ENCODE measurements at regions not wholly inside any gene's neighbourhood (a gene's known extent, or its start where the extent isn't known, plus 50 kb on each side); places are given as distances from the start of the nearest gene placed in this dataset.

DNA sequence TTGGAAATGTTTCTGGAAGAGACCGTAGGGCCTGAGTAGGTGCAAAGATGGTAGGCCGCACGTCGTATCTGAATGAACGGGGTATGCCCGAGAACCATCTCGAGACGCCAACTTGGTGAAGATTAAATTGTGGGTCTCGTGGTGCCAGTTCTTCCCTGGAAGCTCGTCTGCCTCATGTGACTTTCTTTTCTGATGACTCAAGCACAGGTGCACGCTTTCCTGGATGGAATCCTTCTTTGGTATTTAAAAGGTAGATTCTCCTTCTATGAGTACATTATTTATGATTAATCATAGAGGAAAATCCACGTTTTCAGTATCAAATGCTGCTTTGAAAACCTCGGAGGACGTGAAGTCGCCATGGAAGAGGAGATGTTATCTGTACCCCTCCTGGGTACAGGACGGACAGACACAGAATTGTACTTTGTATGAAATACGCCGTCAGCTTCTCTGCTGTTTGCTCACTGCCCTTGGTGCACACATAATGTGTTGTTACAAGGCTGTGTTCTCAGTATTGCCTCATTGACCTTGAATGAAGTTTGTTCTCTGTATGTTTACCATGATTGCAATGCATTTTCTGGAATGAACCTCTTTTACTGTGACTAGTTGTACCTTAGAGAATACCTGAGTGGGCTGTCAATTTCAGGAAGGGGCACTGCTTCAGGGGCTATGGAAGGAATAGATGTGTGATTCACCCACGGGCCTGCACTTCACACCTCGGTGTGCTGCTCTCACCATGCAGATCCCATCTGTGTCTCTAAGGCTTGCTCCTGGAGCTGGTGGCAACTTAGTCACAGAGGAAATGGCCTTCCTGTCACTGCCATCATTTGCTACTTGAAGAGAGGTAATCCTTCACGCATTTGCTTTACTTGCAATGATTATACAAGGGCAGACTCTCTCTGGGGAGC, 137.3 kb upstream of the RTL1 start (continued):
- TF ChIP-seq, protein P1, sequence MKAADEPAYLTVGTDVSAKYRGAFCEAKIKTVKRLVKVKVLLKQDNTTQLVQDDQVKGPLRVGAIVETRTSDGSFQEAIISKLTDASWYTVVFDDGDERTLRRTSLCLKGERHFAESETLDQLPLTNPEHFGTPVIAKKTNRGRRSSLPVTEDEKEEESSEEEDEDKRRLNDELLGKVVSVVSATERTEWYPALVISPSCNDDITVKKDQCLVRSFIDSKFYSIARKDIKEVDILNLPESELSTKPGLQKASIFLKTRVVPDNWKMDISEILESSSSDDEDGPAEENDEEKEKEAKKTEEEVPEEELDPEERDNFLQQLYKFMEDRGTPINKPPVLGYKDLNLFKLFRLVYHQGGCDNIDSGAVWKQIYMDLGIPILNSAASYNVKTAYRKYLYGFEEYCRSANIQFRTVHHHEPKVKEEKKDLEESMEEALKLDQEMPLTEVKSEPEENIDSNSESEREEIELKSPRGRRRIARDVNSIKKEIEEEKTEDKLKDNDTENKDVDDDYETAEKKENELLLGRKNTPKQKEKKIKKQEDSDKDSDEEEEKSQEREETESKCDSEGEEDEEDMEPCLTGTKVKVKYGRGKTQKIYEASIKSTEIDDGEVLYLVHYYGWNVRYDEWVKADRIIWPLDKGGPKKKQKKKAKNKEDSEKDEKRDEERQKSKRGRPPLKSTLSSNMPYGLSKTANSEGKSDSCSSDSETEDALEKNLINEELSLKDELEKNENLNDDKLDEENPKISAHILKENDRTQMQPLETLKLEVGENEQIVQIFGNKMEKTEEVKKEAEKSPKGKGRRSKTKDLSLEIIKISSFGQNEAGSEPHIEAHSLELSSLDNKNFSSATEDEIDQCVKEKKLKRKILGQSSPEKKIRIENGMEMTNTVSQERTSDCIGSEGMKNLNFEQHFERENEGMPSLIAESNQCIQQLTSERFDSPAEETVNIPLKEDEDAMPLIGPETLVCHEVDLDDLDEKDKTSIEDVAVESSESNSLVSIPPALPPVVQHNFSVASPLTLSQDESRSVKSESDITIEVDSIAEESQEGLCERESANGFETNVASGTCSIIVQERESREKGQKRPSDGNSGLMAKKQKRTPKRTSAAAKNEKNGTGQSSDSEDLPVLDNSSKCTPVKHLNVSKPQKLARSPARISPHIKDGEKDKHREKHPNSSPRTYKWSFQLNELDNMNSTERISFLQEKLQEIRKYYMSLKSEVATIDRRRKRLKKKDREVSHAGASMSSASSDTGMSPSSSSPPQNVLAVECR (CRISPR knock-in tag; IDR thresholded peaks at IDR 0.05; ENCODE audit: borderline replicate concordance): no peak
- TF ChIP-seq MEIS2 (CRISPR knock-in tag; IDR thresholded peaks at IDR 0.05) (no peak), SP2 (CRISPR knock-in tag; IDR thresholded peaks at IDR 0.05) (no peak), ZSCAN29 (CRISPR knock-in tag; conservative IDR thresholded peaks at IDR 0.05) (no peak), SRSF4 (IDR thresholded peaks at IDR 0.05; ENCODE audit: low read depth, low read length, poor library complexity, severe bottlenecking) (no peak), REXO4 (CRISPR knock-in tag; IDR thresholded peaks at IDR 0.05; ENCODE audit: borderline replicate concordance) (no peak), TARDBP (CRISPR knock-in tag; IDR thresholded peaks at IDR 0.05) (peak; percentile 36; the same call in 1 of the 2 replicates), ISL2 (CRISPR knock-in tag; IDR thresholded peaks at IDR 0.05) (peak; percentile 61; the same call in 1 of the 2 replicates), SP140L (CRISPR knock-in tag; IDR thresholded peaks at IDR 0.05; ENCODE audit: borderline replicate concordance) (no peak), SP5 (CRISPR knock-in tag; IDR thresholded peaks at IDR 0.05; ENCODE audit: borderline replicate concordance, low read depth) (peak; percentile 59; the same call in 1 of the 2 replicates), ZNF672 (CRISPR knock-in tag; IDR thresholded peaks at IDR 0.05) (no peak), ZNF292 (CRISPR knock-in tag; IDR thresholded peaks at IDR 0.05; ENCODE audit: borderline replicate concordance, low read depth) (no peak), ZNF616 (CRISPR knock-in tag; IDR thresholded peaks at IDR 0.05; ENCODE audit: low read depth) (no peak), ZNF451 (CRISPR knock-in tag; IDR thresholded peaks at IDR 0.05) (no peak), TP53 (CRISPR knock-in tag; conservative IDR thresholded peaks at IDR 0.05) (no peak)
- TF ChIP-seq, protein P2, sequence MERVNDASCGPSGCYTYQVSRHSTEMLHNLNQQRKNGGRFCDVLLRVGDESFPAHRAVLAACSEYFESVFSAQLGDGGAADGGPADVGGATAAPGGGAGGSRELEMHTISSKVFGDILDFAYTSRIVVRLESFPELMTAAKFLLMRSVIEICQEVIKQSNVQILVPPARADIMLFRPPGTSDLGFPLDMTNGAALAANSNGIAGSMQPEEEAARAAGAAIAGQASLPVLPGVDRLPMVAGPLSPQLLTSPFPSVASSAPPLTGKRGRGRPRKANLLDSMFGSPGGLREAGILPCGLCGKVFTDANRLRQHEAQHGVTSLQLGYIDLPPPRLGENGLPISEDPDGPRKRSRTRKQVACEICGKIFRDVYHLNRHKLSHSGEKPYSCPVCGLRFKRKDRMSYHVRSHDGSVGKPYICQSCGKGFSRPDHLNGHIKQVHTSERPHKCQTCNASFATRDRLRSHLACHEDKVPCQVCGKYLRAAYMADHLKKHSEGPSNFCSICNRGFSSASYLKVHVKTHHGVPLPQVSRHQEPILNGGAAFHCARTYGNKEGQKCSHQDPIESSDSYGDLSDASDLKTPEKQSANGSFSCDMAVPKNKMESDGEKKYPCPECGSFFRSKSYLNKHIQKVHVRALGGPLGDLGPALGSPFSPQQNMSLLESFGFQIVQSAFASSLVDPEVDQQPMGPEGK (CRISPR knock-in tag; IDR thresholded peaks at IDR 0.05): peak; percentile 18; the same call in 1 of the 2 replicates
- TF ChIP-seq, protein P3, sequence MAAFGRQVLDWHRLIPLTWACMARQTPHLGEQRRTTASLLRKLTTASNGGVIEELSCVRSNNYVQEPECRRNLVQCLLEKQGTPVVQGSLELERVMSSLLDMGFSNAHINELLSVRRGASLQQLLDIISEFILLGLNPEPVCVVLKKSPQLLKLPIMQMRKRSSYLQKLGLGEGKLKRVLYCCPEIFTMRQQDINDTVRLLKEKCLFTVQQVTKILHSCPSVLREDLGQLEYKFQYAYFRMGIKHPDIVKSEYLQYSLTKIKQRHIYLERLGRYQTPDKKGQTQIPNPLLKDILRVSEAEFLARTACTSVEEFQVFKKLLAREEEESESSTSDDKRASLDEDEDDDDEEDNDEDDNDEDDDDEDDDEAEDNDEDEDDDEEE (CRISPR knock-in tag; IDR thresholded peaks at IDR 0.05): no peak
- TF ChIP-seq, protein P4, sequence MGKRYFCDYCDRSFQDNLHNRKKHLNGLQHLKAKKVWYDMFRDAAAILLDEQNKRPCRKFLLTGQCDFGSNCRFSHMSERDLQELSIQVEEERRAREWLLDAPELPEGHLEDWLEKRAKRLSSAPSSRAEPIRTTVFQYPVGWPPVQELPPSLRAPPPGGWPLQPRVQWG (CRISPR knock-in tag; IDR thresholded peaks at IDR 0.05; ENCODE audit: borderline replicate concordance, low read depth): no peak
- TF ChIP-seq, protein P5, sequence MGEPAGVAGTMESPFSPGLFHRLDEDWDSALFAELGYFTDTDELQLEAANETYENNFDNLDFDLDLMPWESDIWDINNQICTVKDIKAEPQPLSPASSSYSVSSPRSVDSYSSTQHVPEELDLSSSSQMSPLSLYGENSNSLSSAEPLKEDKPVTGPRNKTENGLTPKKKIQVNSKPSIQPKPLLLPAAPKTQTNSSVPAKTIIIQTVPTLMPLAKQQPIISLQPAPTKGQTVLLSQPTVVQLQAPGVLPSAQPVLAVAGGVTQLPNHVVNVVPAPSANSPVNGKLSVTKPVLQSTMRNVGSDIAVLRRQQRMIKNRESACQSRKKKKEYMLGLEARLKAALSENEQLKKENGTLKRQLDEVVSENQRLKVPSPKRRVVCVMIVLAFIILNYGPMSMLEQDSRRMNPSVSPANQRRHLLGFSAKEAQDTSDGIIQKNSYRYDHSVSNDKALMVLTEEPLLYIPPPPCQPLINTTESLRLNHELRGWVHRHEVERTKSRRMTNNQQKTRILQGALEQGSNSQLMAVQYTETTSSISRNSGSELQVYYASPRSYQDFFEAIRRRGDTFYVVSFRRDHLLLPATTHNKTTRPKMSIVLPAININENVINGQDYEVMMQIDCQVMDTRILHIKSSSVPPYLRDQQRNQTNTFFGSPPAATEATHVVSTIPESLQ (CRISPR knock-in tag; conservative IDR thresholded peaks at IDR 0.05): no peak
